ENCODE measurements at regions not wholly inside any gene's neighbourhood (a gene's known extent, or its start where the extent isn't known, plus 50 kb on each side); places are given as distances from the start of the nearest gene placed in this dataset.

DNA sequence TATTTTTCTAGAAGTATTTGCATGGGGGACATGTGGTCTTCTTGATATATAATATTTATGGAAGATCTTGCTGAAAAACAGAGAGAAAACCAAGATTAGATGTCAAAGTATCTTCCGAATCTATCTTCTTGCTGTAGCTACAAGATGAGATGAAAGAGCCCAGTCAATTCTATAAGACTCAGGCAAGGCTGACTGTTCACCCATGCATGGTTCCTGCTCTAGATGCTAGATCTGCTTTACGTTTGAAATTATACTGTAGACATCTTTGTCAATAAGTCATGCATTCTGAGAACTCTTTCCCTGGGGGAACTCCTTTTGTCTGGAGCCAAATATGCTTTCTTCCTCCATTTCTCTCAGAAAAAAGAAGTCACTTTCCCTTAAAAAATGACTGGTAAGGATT is 1292.0 kb downstream of the XPNPEP1 start:
- TF ChIP-seq CREB1 (IDR thresholded peaks at IDR 0.05; ENCODE audit: low read depth) (no peak), YY1 (IDR thresholded peaks at IDR 0.05; ENCODE audit: low read depth) (no peak), EGR1 (IDR thresholded peaks at IDR 0.05) (no peak), NFIC (IDR thresholded peaks at IDR 0.05) (no peak), TCF12 (IDR thresholded peaks at IDR 0.05; ENCODE audit: low read depth) (no peak), RAD21 (IDR thresholded peaks at IDR 0.05; ENCODE audit: low read depth) (no peak), EP300 (IDR thresholded peaks at IDR 0.05; ENCODE audit: borderline replicate concordance) (no peak), TEAD4 (IDR thresholded peaks at IDR 0.05) (no peak), ZBTB7A (IDR thresholded peaks at IDR 0.05; ENCODE audit: low read depth) (no peak), FOXM1 (IDR thresholded peaks at IDR 0.05; ENCODE audit: borderline replicate concordance, low read depth) (no peak), TAF1 (IDR thresholded peaks at IDR 0.05; ENCODE audit: low read depth) (no peak), CEBPB (IDR thresholded peaks at IDR 0.05) (no peak)
- TF ChIP-seq, protein P1, sequence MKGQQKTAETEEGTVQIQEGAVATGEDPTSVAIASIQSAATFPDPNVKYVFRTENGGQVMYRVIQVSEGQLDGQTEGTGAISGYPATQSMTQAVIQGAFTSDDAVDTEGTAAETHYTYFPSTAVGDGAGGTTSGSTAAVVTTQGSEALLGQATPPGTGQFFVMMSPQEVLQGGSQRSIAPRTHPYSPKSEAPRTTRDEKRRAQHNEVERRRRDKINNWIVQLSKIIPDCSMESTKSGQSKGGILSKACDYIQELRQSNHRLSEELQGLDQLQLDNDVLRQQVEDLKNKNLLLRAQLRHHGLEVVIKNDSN (IDR thresholded peaks at IDR 0.05), result no peak
- TF ChIP-seq, protein P2, sequence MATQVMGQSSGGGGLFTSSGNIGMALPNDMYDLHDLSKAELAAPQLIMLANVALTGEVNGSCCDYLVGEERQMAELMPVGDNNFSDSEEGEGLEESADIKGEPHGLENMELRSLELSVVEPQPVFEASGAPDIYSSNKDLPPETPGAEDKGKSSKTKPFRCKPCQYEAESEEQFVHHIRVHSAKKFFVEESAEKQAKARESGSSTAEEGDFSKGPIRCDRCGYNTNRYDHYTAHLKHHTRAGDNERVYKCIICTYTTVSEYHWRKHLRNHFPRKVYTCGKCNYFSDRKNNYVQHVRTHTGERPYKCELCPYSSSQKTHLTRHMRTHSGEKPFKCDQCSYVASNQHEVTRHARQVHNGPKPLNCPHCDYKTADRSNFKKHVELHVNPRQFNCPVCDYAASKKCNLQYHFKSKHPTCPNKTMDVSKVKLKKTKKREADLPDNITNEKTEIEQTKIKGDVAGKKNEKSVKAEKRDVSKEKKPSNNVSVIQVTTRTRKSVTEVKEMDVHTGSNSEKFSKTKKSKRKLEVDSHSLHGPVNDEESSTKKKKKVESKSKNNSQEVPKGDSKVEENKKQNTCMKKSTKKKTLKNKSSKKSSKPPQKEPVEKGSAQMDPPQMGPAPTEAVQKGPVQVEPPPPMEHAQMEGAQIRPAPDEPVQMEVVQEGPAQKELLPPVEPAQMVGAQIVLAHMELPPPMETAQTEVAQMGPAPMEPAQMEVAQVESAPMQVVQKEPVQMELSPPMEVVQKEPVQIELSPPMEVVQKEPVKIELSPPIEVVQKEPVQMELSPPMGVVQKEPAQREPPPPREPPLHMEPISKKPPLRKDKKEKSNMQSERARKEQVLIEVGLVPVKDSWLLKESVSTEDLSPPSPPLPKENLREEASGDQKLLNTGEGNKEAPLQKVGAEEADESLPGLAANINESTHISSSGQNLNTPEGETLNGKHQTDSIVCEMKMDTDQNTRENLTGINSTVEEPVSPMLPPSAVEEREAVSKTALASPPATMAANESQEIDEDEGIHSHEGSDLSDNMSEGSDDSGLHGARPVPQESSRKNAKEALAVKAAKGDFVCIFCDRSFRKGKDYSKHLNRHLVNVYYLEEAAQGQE (IDR thresholded peaks at IDR 0.05; ENCODE audit: low read depth), result no peak
- TF ChIP-seq, protein P3, sequence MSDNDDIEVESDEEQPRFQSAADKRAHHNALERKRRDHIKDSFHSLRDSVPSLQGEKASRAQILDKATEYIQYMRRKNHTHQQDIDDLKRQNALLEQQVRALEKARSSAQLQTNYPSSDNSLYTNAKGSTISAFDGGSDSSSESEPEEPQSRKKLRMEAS (IDR thresholded peaks at IDR 0.05), result no peak

DNA sequence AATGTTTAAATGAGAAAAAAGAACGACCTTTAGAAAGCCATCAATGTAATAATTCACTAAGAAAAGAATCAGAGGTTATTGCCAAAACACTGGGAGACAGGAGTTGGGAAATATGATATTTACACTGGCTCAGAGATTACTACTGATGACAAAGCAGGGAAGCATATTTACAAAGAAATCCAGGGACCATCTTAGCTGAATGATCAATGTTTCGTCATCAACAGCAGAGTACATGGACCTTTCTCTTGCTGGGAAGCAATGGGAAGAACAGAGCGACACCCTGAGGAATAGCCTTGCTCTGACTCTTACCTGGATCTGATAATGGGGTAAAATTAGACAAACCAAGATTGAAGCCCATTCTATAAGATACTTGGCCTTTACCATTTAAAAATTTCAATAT is 1293.5 kb downstream of the XPNPEP1 start:
- TF ChIP-seq EP300 (IDR thresholded peaks at IDR 0.05; ENCODE audit: borderline replicate concordance) (no peak), CEBPB (IDR thresholded peaks at IDR 0.05) (no peak), RAD21 (IDR thresholded peaks at IDR 0.05; ENCODE audit: low read depth) (no peak), CREB1 (IDR thresholded peaks at IDR 0.05; ENCODE audit: low read depth) (no peak), ZBTB7A (IDR thresholded peaks at IDR 0.05; ENCODE audit: low read depth) (no peak), TEAD4 (IDR thresholded peaks at IDR 0.05) (no peak), FOXM1 (IDR thresholded peaks at IDR 0.05; ENCODE audit: borderline replicate concordance, low read depth) (no peak), YY1 (IDR thresholded peaks at IDR 0.05; ENCODE audit: low read depth) (no peak), EGR1 (IDR thresholded peaks at IDR 0.05) (no peak), TAF1 (IDR thresholded peaks at IDR 0.05; ENCODE audit: low read depth) (no peak), TCF12 (IDR thresholded peaks at IDR 0.05; ENCODE audit: low read depth) (no peak), NFIC (IDR thresholded peaks at IDR 0.05) (no peak)
- TF ChIP-seq, protein P2 (IDR thresholded peaks at IDR 0.05; ENCODE audit: low read depth), result no peak
- TF ChIP-seq, protein P1 (IDR thresholded peaks at IDR 0.05), result no peak
- TF ChIP-seq, protein P3 (IDR thresholded peaks at IDR 0.05), result no peak

DNA sequence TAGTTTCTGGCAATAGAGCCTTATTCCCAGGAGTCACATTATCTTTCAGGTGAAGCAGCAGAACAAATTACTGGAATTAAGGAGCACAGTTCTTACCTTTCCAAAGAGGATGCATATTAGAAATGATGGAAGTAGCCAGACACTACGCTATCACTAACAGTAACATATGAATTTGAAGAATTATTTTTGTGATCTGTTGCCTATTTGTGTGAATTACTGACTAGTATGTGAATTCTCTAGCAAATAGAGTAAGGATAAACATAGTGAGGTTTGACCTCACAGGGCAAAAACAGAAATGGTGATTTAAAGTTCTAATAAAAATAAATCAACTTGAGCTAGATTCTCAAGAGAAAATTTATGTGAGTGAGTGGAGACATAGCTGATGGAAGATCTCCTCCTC is 1299.3 kb downstream of the XPNPEP1 start:
- no peak for TF ChIP-seq YY1 (IDR thresholded peaks at IDR 0.05; ENCODE audit: low read depth)
- TF ChIP-seq NFIC (IDR thresholded peaks at IDR 0.05), result no peak
- TF ChIP-seq FOXM1 (IDR thresholded peaks at IDR 0.05; ENCODE audit: borderline replicate concordance, low read depth), result no peak
- TF ChIP-seq, protein P2 (IDR thresholded peaks at IDR 0.05; ENCODE audit: low read depth), result no peak
- no peak for TF ChIP-seq CREB1 (IDR thresholded peaks at IDR 0.05; ENCODE audit: low read depth)
- TF ChIP-seq EGR1 (IDR thresholded peaks at IDR 0.05), result no peak
- no peak for TF ChIP-seq EP300 (IDR thresholded peaks at IDR 0.05; ENCODE audit: borderline replicate concordance)
- no peak for TF ChIP-seq RAD21 (IDR thresholded peaks at IDR 0.05; ENCODE audit: low read depth)
- TF ChIP-seq ZBTB7A (IDR thresholded peaks at IDR 0.05; ENCODE audit: low read depth), result no peak
- TF ChIP-seq, protein P1 (IDR thresholded peaks at IDR 0.05), result no peak
- no peak for TF ChIP-seq TAF1 (IDR thresholded peaks at IDR 0.05; ENCODE audit: low read depth)
- no peak for TF ChIP-seq TEAD4 (IDR thresholded peaks at IDR 0.05)
- TF ChIP-seq, protein P3 (IDR thresholded peaks at IDR 0.05), result no peak
- no peak for TF ChIP-seq TCF12 (IDR thresholded peaks at IDR 0.05; ENCODE audit: low read depth)
- TF ChIP-seq CEBPB (IDR thresholded peaks at IDR 0.05), result no peak

All from Ishikawa (cell line).